Left renal cortex interstitium (tissue), 4 donors: ENCODE measurements at regions not wholly inside any gene's neighbourhood (a gene's known extent, or its start where the extent isn't known, plus 50 kb on each side); places are given as distances from the start of the nearest gene placed in this dataset.

Experiments
- DNase-seq, 4 donors: peaks; one replicate each; pipeline ENCODE4 v3.0.0-alpha.2; 2013; ENCODE audit warnings: low read depth in 4 of 4, low spot score in 2 of 4, missing footprints in 1 of 4

- no peak for DNase-seq
These were observed 182.4 kb upstream of the ARSJ start for GRCh38 chr4:114161809-114162208.

GRCh38 chr4:114163051-114163450, 183.6 kb upstream of the ARSJ start:
- no peak for DNase-seq

GRCh38 chr4:114173968-114174367, 194.5 kb upstream of the ARSJ start:
- DNase-seq, result no peak

- DNase-seq, result no peak
These were observed 198.2 kb upstream of the ARSJ start for GRCh38 chr4:114177628-114178027.

GRCh38 chr4:114178392-114178791, 198.9 kb upstream of the ARSJ start:
- DNase-seq, result no peak

- peak in 1 of 4 donors; percentile 16 for DNase-seq
These were observed 201.0 kb upstream of the ARSJ start for GRCh38 chr4:114180481-114180880.

GRCh38 chr4:114184901-114185300, 205.5 kb upstream of the ARSJ start:
- no peak for DNase-seq

GRCh38 chr4:114187592-114187991, 208.1 kb upstream of the ARSJ start:
- no peak for DNase-seq

- DNase-seq, result no peak
These were observed 212.0 kb upstream of the ARSJ start for GRCh38 chr4:114191496-114191895.

- DNase-seq, result no peak
These were observed 213.4 kb upstream of the ARSJ start for GRCh38 chr4:114192854-114193253.

GRCh38 chr4:114193624-114194399, 214.4 kb upstream of the ARSJ start:
- no peak for DNase-seq

GRCh38 chr4:114196606-114197005, 217.2 kb upstream of the ARSJ start:
- DNase-seq, result no peak

- no peak for DNase-seq
These were observed 220.6 kb upstream of the ARSJ start for GRCh38 chr4:114200026-114200425.

GRCh38 chr4:114205261-114205660, 225.8 kb upstream of the ARSJ start:
- DNase-seq, result no peak

- DNase-seq, result no peak
These were observed 229.2 kb upstream of the ARSJ start for GRCh38 chr4:114208574-114209151.

GRCh38 chr4:114209584-114209983, 230.1 kb upstream of the ARSJ start:
- no peak for DNase-seq

GRCh38 chr4:114211556-114211955, 232.1 kb upstream of the ARSJ start:
- no peak for DNase-seq

- DNase-seq, result no peak
These were observed 237.8 kb upstream of the ARSJ start for GRCh38 chr4:114217150-114217817.

GRCh38 chr4:114223580-114223979, 244.1 kb upstream of the ARSJ start:
- no peak for DNase-seq

GRCh38 chr4:114225436-114225835, 246.0 kb upstream of the ARSJ start:
- no peak for DNase-seq

GRCh38 chr4:114226179-114226578, 246.7 kb upstream of the ARSJ start:
- no peak for DNase-seq
